ENCODE measurements at regions not wholly inside any gene's neighbourhood (a gene's known extent, or its start where the extent isn't known, plus 50 kb on each side); places are given as distances from the start of the nearest gene placed in this dataset.
A peak's percentile ranks its signal among the peaks of the same experiment; 100 is the strongest.

DNA sequence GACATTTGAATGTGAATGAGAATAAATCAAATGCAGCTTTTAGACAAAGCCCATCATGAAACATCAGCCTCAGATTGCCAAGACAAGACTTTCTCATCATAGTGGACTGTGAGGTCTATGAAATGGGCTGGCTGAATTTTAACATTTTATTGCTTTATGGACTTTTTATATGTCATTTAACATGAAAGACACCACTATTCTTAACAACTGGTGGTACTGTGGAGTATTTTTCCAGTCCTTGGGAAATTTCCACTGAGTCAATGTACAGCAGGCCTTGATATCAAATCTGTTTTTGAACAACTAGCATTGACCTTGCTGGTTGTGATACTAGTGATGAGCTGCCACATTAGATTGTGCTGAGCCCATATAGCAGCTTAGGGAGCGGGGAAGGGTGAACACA is 326.6 kb upstream of the CITED2 start:
- Histone ChIP-seq H4K20me1 (ENCODE audit: insufficient read depth, low read length) (no peaks in the 10 kb centered on the region), H3K36me3 (ENCODE audit: insufficient read depth, low read length) (no peaks in the 10 kb centered on the region), H3K9ac (ENCODE audit: low read length) (no peak overlapping the region), H3K4me2 (ENCODE audit: low read length) (no peak overlapping the region), H3K27me3 (ENCODE audit: insufficient read depth, low read length) (no peaks in the 10 kb centered on the region), H3K4me1 (ENCODE audit: insufficient read depth, low read length) (no peaks in the 10 kb centered on the region), H3K79me2 (ENCODE audit: insufficient read depth, low read length) (no peaks in the 10 kb centered on the region), H3K9me3 (ENCODE audit: insufficient read depth, low read depth, low read length) (no peaks in the 10 kb centered on the region), H2AFZ (ENCODE audit: low read depth, low read length) (no peak overlapping the region), H3K4me3 (ENCODE audit: insufficient read depth, low read depth, low read length) (no peak overlapping the region), H3K27ac (ENCODE audit: low read depth, low read length) (no peak overlapping the region)
- peaks cover 1% of the 10 kb centered on the region for H3K4me1 Mint-ChIP-seq (ENCODE audit: low read depth, unreplicated experiment)
- H3K4me3 Mint-ChIP-seq (ENCODE audit: unreplicated experiment), result no peak overlapping the region
- peaks cover 4% of the 10 kb centered on the region for H3K9me3 Mint-ChIP-seq (ENCODE audit: unreplicated experiment)
- FAIRE-seq (no peak), DNase-seq (ENCODE audit: low read depth) (no peak)
- TF ChIP-seq, protein P1, sequence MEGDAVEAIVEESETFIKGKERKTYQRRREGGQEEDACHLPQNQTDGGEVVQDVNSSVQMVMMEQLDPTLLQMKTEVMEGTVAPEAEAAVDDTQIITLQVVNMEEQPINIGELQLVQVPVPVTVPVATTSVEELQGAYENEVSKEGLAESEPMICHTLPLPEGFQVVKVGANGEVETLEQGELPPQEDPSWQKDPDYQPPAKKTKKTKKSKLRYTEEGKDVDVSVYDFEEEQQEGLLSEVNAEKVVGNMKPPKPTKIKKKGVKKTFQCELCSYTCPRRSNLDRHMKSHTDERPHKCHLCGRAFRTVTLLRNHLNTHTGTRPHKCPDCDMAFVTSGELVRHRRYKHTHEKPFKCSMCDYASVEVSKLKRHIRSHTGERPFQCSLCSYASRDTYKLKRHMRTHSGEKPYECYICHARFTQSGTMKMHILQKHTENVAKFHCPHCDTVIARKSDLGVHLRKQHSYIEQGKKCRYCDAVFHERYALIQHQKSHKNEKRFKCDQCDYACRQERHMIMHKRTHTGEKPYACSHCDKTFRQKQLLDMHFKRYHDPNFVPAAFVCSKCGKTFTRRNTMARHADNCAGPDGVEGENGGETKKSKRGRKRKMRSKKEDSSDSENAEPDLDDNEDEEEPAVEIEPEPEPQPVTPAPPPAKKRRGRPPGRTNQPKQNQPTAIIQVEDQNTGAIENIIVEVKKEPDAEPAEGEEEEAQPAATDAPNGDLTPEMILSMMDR (IDR thresholded peaks at IDR 0.05; ENCODE audit: insufficient read depth, low read depth, low read length), result no peak
- no peak for TF ChIP-seq EZH2 (IDR thresholded peaks at IDR 0.05; ENCODE audit: insufficient read depth, low read length)
- H3K36me3 Mint-ChIP-seq (ENCODE audit: low read depth, unreplicated experiment), result no peaks in the 10 kb centered on the region
- H3K27me3 Mint-ChIP-seq (ENCODE audit: low read depth, unreplicated experiment), result no peaks in the 10 kb centered on the region
- no peak overlapping the region for H3K27ac Mint-ChIP-seq (ENCODE audit: unreplicated experiment)

DNA sequence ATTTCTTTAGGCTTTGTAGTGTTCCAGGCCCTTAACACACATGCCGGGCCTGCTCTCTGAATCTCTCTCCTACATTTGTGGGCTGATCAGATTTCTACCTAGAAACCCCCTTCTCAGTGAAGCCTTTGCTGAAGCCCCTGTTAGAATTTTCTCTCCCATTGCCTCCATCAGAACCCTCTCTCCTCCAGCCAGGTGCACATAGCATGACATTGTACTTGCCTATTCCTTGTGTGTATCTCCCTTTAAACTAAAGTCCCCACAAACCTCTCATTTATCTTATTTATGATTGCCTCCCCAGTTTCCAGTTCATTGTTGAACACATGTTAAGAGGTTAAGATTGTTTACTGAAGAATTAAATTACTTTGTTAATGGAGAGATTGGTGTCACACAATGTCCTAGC is 325.5 kb upstream of the CITED2 start:
- Histone ChIP-seq H3K27ac (ENCODE audit: low read depth, low read length) (no peak overlapping the region), H3K27me3 (ENCODE audit: insufficient read depth, low read length) (no peaks in the 10 kb centered on the region), H3K4me1 (ENCODE audit: insufficient read depth, low read length) (no peaks in the 10 kb centered on the region), H4K20me1 (ENCODE audit: insufficient read depth, low read length) (no peaks in the 10 kb centered on the region), H2AFZ (ENCODE audit: low read depth, low read length) (no peak overlapping the region), H3K4me3 (ENCODE audit: insufficient read depth, low read depth, low read length) (no peak overlapping the region), H3K9ac (ENCODE audit: low read length) (no peak overlapping the region), H3K36me3 (ENCODE audit: insufficient read depth, low read length) (no peaks in the 10 kb centered on the region), H3K79me2 (ENCODE audit: insufficient read depth, low read length) (no peaks in the 10 kb centered on the region), H3K4me2 (ENCODE audit: low read length) (no peak overlapping the region), H3K9me3 (ENCODE audit: insufficient read depth, low read depth, low read length) (no peaks in the 10 kb centered on the region)
- no peak for TF ChIP-seq EZH2 (IDR thresholded peaks at IDR 0.05; ENCODE audit: insufficient read depth, low read length)
- TF ChIP-seq, protein P1 (IDR thresholded peaks at IDR 0.05; ENCODE audit: insufficient read depth, low read depth, low read length), result no peak
- Mint-ChIP-seq H3K4me1 (ENCODE audit: low read depth, unreplicated experiment) (peaks cover 1% of the 10 kb centered on the region), H3K27ac (ENCODE audit: unreplicated experiment) (no peak overlapping the region), H3K36me3 (ENCODE audit: low read depth, unreplicated experiment) (no peaks in the 10 kb centered on the region), H3K27me3 (ENCODE audit: low read depth, unreplicated experiment) (no peaks in the 10 kb centered on the region), H3K4me3 (ENCODE audit: unreplicated experiment) (no peak overlapping the region), H3K9me3 (ENCODE audit: unreplicated experiment) (peaks cover 2% of the 10 kb centered on the region)
- no peak for DNase-seq (ENCODE audit: low read depth)
- no peak for FAIRE-seq

DNA sequence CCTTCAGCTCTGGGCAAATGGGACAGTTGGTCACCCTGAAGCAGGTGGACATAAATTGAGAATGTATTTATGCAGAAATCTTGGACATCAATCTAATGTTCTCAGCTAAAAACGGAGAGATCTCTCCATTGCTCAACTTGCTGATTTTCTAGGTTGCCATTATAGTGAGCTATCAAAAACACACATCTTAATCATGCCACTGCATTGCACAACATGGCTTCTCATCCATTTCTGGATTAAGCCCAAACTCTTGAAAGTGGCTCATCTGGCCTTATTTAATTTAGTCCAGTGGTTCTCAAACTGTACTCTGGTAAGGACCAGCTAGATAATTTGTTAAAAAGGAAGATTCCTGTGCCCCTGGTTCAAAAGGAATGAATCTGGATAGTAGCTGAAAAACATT is 324.9 kb upstream of the CITED2 start:
- TF ChIP-seq EZH2 (IDR thresholded peaks at IDR 0.05; ENCODE audit: insufficient read depth, low read length), result no peak
- TF ChIP-seq, protein P1 (IDR thresholded peaks at IDR 0.05; ENCODE audit: insufficient read depth, low read depth, low read length), result no peak
- FAIRE-seq (no peak), DNase-seq (ENCODE audit: low read depth) (peak; percentile 25)
- Histone ChIP-seq H3K9ac (ENCODE audit: low read length) (no peak overlapping the region), H4K20me1 (ENCODE audit: insufficient read depth, low read length) (no peaks in the 10 kb centered on the region), H3K4me1 (ENCODE audit: insufficient read depth, low read length) (no peaks in the 10 kb centered on the region), H3K4me2 (ENCODE audit: low read length) (no peak overlapping the region), H3K36me3 (ENCODE audit: insufficient read depth, low read length) (no peaks in the 10 kb centered on the region), H3K79me2 (ENCODE audit: insufficient read depth, low read length) (no peaks in the 10 kb centered on the region), H3K9me3 (ENCODE audit: insufficient read depth, low read depth, low read length) (no peaks in the 10 kb centered on the region), H3K27me3 (ENCODE audit: insufficient read depth, low read length) (no peaks in the 10 kb centered on the region), H3K4me3 (ENCODE audit: insufficient read depth, low read depth, low read length) (no peak overlapping the region), H2AFZ (ENCODE audit: low read depth, low read length) (no peak overlapping the region), H3K27ac (ENCODE audit: low read depth, low read length) (no peak overlapping the region)
- Mint-ChIP-seq H3K4me1 (ENCODE audit: low read depth, unreplicated experiment) (peaks cover 1% of the 10 kb centered on the region), H3K4me3 (ENCODE audit: unreplicated experiment) (no peak overlapping the region), H3K27ac (ENCODE audit: unreplicated experiment) (no peak overlapping the region), H3K9me3 (ENCODE audit: unreplicated experiment) (peaks cover 2% of the 10 kb centered on the region), H3K36me3 (ENCODE audit: low read depth, unreplicated experiment) (no peaks in the 10 kb centered on the region), H3K27me3 (ENCODE audit: low read depth, unreplicated experiment) (no peaks in the 10 kb centered on the region)
